ENCODE measurements at regions not wholly inside any gene's neighbourhood (a gene's known extent, or its start where the extent isn't known, plus 50 kb on each side); places are given as distances from the start of the nearest gene placed in this dataset.

DNA sequence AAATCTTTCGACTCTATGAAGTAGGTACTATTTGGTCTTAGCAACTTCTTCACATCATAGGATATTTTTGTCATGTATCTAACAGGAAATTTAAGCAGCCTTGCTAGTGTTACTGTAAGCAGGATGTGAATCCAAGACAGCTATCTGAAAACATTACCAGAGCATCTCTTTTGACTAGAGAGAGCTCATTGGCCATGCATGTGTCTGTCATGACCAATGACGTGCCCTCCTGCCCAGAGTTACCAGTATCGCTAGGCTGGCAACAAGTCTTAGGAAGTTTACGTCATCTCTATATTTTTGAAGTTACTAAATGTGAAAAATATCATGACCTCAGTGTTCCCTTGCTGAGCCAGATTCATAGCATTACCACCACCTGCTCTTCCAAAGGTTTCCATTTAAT is 130.9 kb upstream of the TP63 start:
- dilution Hi-C loops (cut with HindIII; ENCODE audit: low sequenced_read_pairs, unreplicated experiment) (no loop called here), intact Hi-C loops (cut with micrococcal nuclease) (no loop called here), in situ Hi-C loops (cut with MboI; ENCODE audit: low sequenced_read_pairs) (no loop called here)
- ChIA-PET CTCF (no interaction called here), POLR2A (ENCODE audit: unreplicated experiment) (no interaction called here)
- no peak overlapping the region for H3K14ac ChIP-seq (replicated peaks; ENCODE audit: low read depth, low read length)
- no peak overlapping the region for H4K5ac ChIP-seq (ENCODE audit: low read depth, low read length)
- H3K4me1 ChIP-seq (ENCODE audit: control insufficient read depth, insufficient read depth, low read length) = no peaks in the 10 kb centered on the region
- H2BK5ac ChIP-seq (ENCODE audit: low read depth, low read length, poor library complexity, severe bottlenecking) = no peak overlapping the region
- DNase-seq (no peak), ATAC-seq (ENCODE audit: low read depth) (no peak)
- H3K79me1 ChIP-seq (ENCODE audit: low read depth in 1 of 2, low read length in 2 of 2) = no peaks in the 10 kb centered on the region
- H3K4me2 ChIP-seq (ENCODE audit: low read depth, low read length) = no peak overlapping the region
- H4K20me1 ChIP-seq (ENCODE audit: insufficient read depth, low read length) = no peaks in the 10 kb centered on the region
- H3K27me3 ChIP-seq (ENCODE audit: control insufficient read depth, insufficient read depth, low read length) = no peaks in the 10 kb centered on the region
- no peak overlapping the region for H3K4me3 ChIP-seq (ENCODE audit: insufficient read depth, low read depth, low read length)
- no peak overlapping the region for H2BK20ac ChIP-seq (ENCODE audit: low read depth, low read length)
- H2AK9ac ChIP-seq (replicated peaks; ENCODE audit: low read depth, low read length, poor library complexity) = no peak overlapping the region
- H2AK5ac ChIP-seq (ENCODE audit: low read depth, low read length) = no peak overlapping the region
- TF ChIP-seq RFX5 (IDR thresholded peaks at IDR 0.05; ENCODE audit: low read depth, low read length) (no peak), BHLHE40 (IDR thresholded peaks at IDR 0.05; ENCODE audit: low read depth, low read length) (no peak), SMC3 (IDR thresholded peaks at IDR 0.05; ENCODE audit: low read depth, low read length) (no peak), POLR2A (IDR thresholded peaks at IDR 0.05; ENCODE audit: low read depth, low read length) (no peak), FOS (IDR thresholded peaks at IDR 0.05; ENCODE audit: low read depth, low read length) (no peak), MAZ (IDR thresholded peaks at IDR 0.05; ENCODE audit: borderline replicate concordance, low read depth, low read length) (no peak), NFE2L2 (IDR thresholded peaks at IDR 0.05; ENCODE audit: low read depth, low read length) (no peak), ELK1 (IDR thresholded peaks at IDR 0.05; ENCODE audit: borderline replicate concordance, low read depth, low read length) (no peak), CTCF (conservative IDR thresholded peaks at IDR 0.05; ENCODE audit: low read depth, low read length) (no peak), MAFK (IDR thresholded peaks at IDR 0.05; ENCODE audit: low read depth, low read length) (no peak), MXI1 (IDR thresholded peaks at IDR 0.05; ENCODE audit: borderline replicate concordance, low read depth, low read length) (no peak), RCOR1 (IDR thresholded peaks at IDR 0.05; ENCODE audit: insufficient replicate concordance, low read length) (no peak), CEBPB (IDR thresholded peaks at IDR 0.05; ENCODE audit: low read depth, low read length) (no peak), RAD21 (IDR thresholded peaks at IDR 0.05; ENCODE audit: low read length) (no peak), CHD1 (IDR thresholded peaks at IDR 0.05; ENCODE audit: low read depth, low read length) (no peak)
- TF ChIP-seq, protein P1, sequence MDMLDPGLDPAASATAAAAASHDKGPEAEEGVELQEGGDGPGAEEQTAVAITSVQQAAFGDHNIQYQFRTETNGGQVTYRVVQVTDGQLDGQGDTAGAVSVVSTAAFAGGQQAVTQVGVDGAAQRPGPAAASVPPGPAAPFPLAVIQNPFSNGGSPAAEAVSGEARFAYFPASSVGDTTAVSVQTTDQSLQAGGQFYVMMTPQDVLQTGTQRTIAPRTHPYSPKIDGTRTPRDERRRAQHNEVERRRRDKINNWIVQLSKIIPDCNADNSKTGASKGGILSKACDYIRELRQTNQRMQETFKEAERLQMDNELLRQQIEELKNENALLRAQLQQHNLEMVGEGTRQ (IDR thresholded peaks at IDR 0.05; ENCODE audit: low read depth, low read length) = no peak
- no peaks in the 10 kb centered on the region for H3K9me3 ChIP-seq (ENCODE audit: control insufficient read depth, insufficient read depth, low read length)
- H3K9me1 ChIP-seq (ENCODE audit: insufficient read depth, low read length) = no peaks in the 10 kb centered on the region
- H2BK15ac ChIP-seq (ENCODE audit: low read depth, low read length) = no peak overlapping the region
- H4K8ac ChIP-seq (ENCODE audit: low read depth in 2 of 2, low read length in 2 of 2) = no peak overlapping the region
- H3K27ac ChIP-seq (ENCODE audit: insufficient read depth, low read length) = no peak overlapping the region
- no peak overlapping the region for H4K91ac ChIP-seq (ENCODE audit: insufficient read depth, low read depth, low read length)
- no peak overlapping the region for H3K56ac ChIP-seq (ENCODE audit: extremely low read depth, insufficient read depth, low read length)
- H3K23ac ChIP-seq (ENCODE audit: low read depth, low read length) = no peak overlapping the region
- H3K18ac ChIP-seq (ENCODE audit: low read depth, low read length) = no peak overlapping the region
- H3K36me3 ChIP-seq (ENCODE audit: control insufficient read depth, insufficient read depth, low read length) = no peaks in the 10 kb centered on the region
- BruUV-seq (replicated peaks) = no TSS peak
- no CpG with 5 or more reads among the region's 4 CpGs for WGBS, 2 experiments (ENCODE audit: extremely low coverage in 2 of 2, insufficient read length in 1 of 2)
- no peak overlapping the region for H3K4ac ChIP-seq (ENCODE audit: low read depth, low read length)
- H2BK120ac ChIP-seq (ENCODE audit: low read depth, low read length) = no peak overlapping the region
- no peak overlapping the region for H3K9ac ChIP-seq (ENCODE audit: low read depth, low read length)
- H2AFZ ChIP-seq (replicated peaks; ENCODE audit: low read length, poor library complexity) = no peak overlapping the region
